ENCODE measurements at regions not wholly inside any gene's neighbourhood (a gene's known extent, or its start where the extent isn't known, plus 50 kb on each side); places are given as distances from the start of the nearest gene placed in this dataset.

GRCh38 chr2:83756219-83756618 lies 702.9 kb downstream of the SUCLG1 start:
- H3K4me1 ChIP-seq, result no peaks in the 10 kb centered on the region
- no peaks in the 10 kb centered on the region for H3K9me3 ChIP-seq
- DNase-seq, result no peak
- no peak overlapping the region for H3K4me3 ChIP-seq (ENCODE audit: low read depth, low read length)
- H3K36me3 ChIP-seq, result no peaks in the 10 kb centered on the region
- no peak for TF ChIP-seq CTCF (IDR thresholded peaks at IDR 0.05; ENCODE audit: low read depth, low read length)
- no peaks in the 10 kb centered on the region for H3K27me3 ChIP-seq

- H3K36me3 ChIP-seq, result no peaks in the 10 kb centered on the region
- TF ChIP-seq CTCF (IDR thresholded peaks at IDR 0.05; ENCODE audit: low read depth, low read length), result no peak
These were observed 711.9 kb downstream of the SUCLG1 start for GRCh38 chr2:83747141-83747540.

GRCh38 chr2:83744855-83745254 lies 714.2 kb downstream of the SUCLG1 start:
- Histone ChIP-seq H3K4me3 (ENCODE audit: low read depth, low read length) (no peak overlapping the region), H3K4me1 (no peaks in the 10 kb centered on the region), H3K27me3 (no peaks in the 10 kb centered on the region), H3K9me3 (no peaks in the 10 kb centered on the region), H3K36me3 (no peaks in the 10 kb centered on the region)
- DNase-seq, result no peak
- no peak for TF ChIP-seq CTCF (IDR thresholded peaks at IDR 0.05; ENCODE audit: low read depth, low read length)

More at GRCh38 chr2:83747141-83747540, 711.9 kb downstream of the SUCLG1 start:
- no peaks in the 10 kb centered on the region for H3K4me1 ChIP-seq
- DNase-seq, result no peak
- H3K27me3 ChIP-seq, result no peaks in the 10 kb centered on the region
- H3K4me3 ChIP-seq (ENCODE audit: low read depth, low read length), result no peak overlapping the region
- no peaks in the 10 kb centered on the region for H3K9me3 ChIP-seq

GRCh38 chr2:83742117-83742782 lies 716.8 kb downstream of the SUCLG1 start:
- Histone ChIP-seq H3K27me3 (no peaks in the 10 kb centered on the region), H3K4me1 (no peaks in the 10 kb centered on the region), H3K9me3 (no peaks in the 10 kb centered on the region), H3K36me3 (no peaks in the 10 kb centered on the region), H3K4me3 (ENCODE audit: low read depth, low read length) (no peak overlapping the region)
- TF ChIP-seq CTCF (IDR thresholded peaks at IDR 0.05; ENCODE audit: low read depth, low read length), result no peak
- DNase-seq, result no peak

GRCh38 chr2:83730223-83730622 lies 728.9 kb downstream of the SUCLG1 start:
- Histone ChIP-seq H3K4me3 (ENCODE audit: low read depth, low read length) (no peak overlapping the region), H3K36me3 (no peaks in the 10 kb centered on the region), H3K9me3 (no peaks in the 10 kb centered on the region), H3K27me3 (no peaks in the 10 kb centered on the region), H3K4me1 (no peaks in the 10 kb centered on the region)
- TF ChIP-seq CTCF (IDR thresholded peaks at IDR 0.05; ENCODE audit: low read depth, low read length), result no peak
- no peak for DNase-seq

GRCh38 chr2:83725735-83726134 lies 733.3 kb downstream of the SUCLG1 start:
- H3K9me3 ChIP-seq, result no peaks in the 10 kb centered on the region
- H3K27me3 ChIP-seq, result no peaks in the 10 kb centered on the region
- TF ChIP-seq CTCF (IDR thresholded peaks at IDR 0.05; ENCODE audit: low read depth, low read length), result no peak
- H3K4me3 ChIP-seq (ENCODE audit: low read depth, low read length), result no peak overlapping the region
- no peak for DNase-seq
- no peaks in the 10 kb centered on the region for H3K4me1 ChIP-seq
- H3K36me3 ChIP-seq, result no peaks in the 10 kb centered on the region
